Esophagus squamous epithelium (tissue), 4 donors: ENCODE measurements at regions not wholly inside any gene's neighbourhood (a gene's known extent, or its start where the extent isn't known, plus 50 kb on each side); places are given as distances from the start of the nearest gene placed in this dataset.

ENCODE experiments used
- CTCF ChIP-seq, 6 experiments: fragments of 450-650 bp in 4 of 6; fragments of 200-600 bp in 2 of 6; sonication (generic) in 2 of 6; IDR thresholded peaks; one replicate each; pipeline ENCODE4 v1.5.1; 2016 to 2019; ENCODE audit warnings: antibody characterized with exemption in 6 of 6, mild to moderate bottlenecking in 4 of 6, moderate library complexity in 4 of 6
- POLR2A ChIP-seq, 4 donors: fragments of 450-650 bp; IDR thresholded peaks; one replicate each; pipeline ENCODE4 v1.6.1; 2017; ENCODE audit warnings: antibody characterized with exemption in 4 of 4, mild to moderate bottlenecking in 4 of 4, moderate library complexity in 3 of 4

GRCh38 chr3:101061312-101061711 is 68.1 kb upstream of the ABI3BP start:
- TF ChIP-seq CTCF (IDR thresholded peaks at IDR 0.05) (no peak), POLR2A (IDR thresholded peaks at IDR 0.05) (no peak)
